ENCODE measurements at regions not wholly inside any gene's neighbourhood (a gene's known extent, or its start where the extent isn't known, plus 50 kb on each side); places are given as distances from the start of the nearest gene placed in this dataset.

- H3K9me3 ChIP-seq, result no peaks in the 10 kb centered on the region
- TF ChIP-seq CTCF (IDR thresholded peaks at IDR 0.05), result no peak
- DNase-seq (ENCODE audit: low spot score in 2 of 2), result no peak
- no peak overlapping the region for H3K27ac ChIP-seq
- no peaks in the 10 kb centered on the region for H3K27me3 ChIP-seq
- H3K4me1 ChIP-seq, result no peaks in the 10 kb centered on the region
- H3K36me3 ChIP-seq, result no peaks in the 10 kb centered on the region
- no peak overlapping the region for H3K4me3 ChIP-seq
- intact Hi-C loops (cut with DNase I), result no loop called here
Measured at GRCh38 chr13:91162589-91162988, 184.9 kb upstream of the MIR17HG start.

- no peak for DNase-seq (ENCODE audit: low spot score in 2 of 2)
- H3K4me1 ChIP-seq, result no peaks in the 10 kb centered on the region
Measured at GRCh38 chr13:91165758-91166157, 181.7 kb upstream of the MIR17HG start.

GRCh38 chr13:91166714-91167511 lies 180.6 kb upstream of the MIR17HG start:
- no peaks in the 10 kb centered on the region for H3K4me1 ChIP-seq
- H3K27ac ChIP-seq, result no peak overlapping the region
- TF ChIP-seq CTCF (IDR thresholded peaks at IDR 0.05), result no peak
- no peak for DNase-seq (ENCODE audit: low spot score in 2 of 2)
- no peaks in the 10 kb centered on the region for H3K27me3 ChIP-seq
- H3K4me3 ChIP-seq, result no peak overlapping the region
- no peaks in the 10 kb centered on the region for H3K36me3 ChIP-seq
- intact Hi-C loops (cut with DNase I), result no loop called here
- H3K9me3 ChIP-seq, result no peaks in the 10 kb centered on the region

More at GRCh38 chr13:91165758-91166157, 181.7 kb upstream of the MIR17HG start:
- Histone ChIP-seq H3K27me3 (no peaks in the 10 kb centered on the region), H3K36me3 (no peaks in the 10 kb centered on the region), H3K9me3 (no peaks in the 10 kb centered on the region), H3K27ac (no peak overlapping the region), H3K4me3 (no peak overlapping the region)
- no peak for TF ChIP-seq CTCF (IDR thresholded peaks at IDR 0.05)
- intact Hi-C loops (cut with DNase I), result no loop called here

- TF ChIP-seq CTCF (IDR thresholded peaks at IDR 0.05), result no peak
- intact Hi-C loops (cut with DNase I), result no loop called here
- no peak overlapping the region for H3K27ac ChIP-seq
- no peaks in the 10 kb centered on the region for H3K4me1 ChIP-seq
- DNase-seq (ENCODE audit: low spot score in 2 of 2), result no peak
- no peak overlapping the region for H3K4me3 ChIP-seq
- H3K27me3 ChIP-seq, result no peaks in the 10 kb centered on the region
- H3K9me3 ChIP-seq, result no peaks in the 10 kb centered on the region
- no peaks in the 10 kb centered on the region for H3K36me3 ChIP-seq
Measured at GRCh38 chr13:91167706-91168385, 179.6 kb upstream of the MIR17HG start.

GRCh38 chr13:91168386-91168711 lies 179.1 kb upstream of the MIR17HG start:
- TF ChIP-seq CTCF (IDR thresholded peaks at IDR 0.05), result no peak
- H3K9me3 ChIP-seq, result no peaks in the 10 kb centered on the region
- no peak for DNase-seq (ENCODE audit: low spot score in 2 of 2)
- intact Hi-C loops (cut with DNase I), result no loop called here
- H3K4me3 ChIP-seq, result no peak overlapping the region
- H3K27ac ChIP-seq, result no peak overlapping the region
- no peaks in the 10 kb centered on the region for H3K36me3 ChIP-seq
- H3K27me3 ChIP-seq, result no peaks in the 10 kb centered on the region
- no peaks in the 10 kb centered on the region for H3K4me1 ChIP-seq
